ENCODE measurements at regions not wholly inside any gene's neighbourhood (a gene's known extent, or its start where the extent isn't known, plus 50 kb on each side); places are given as distances from the start of the nearest gene placed in this dataset.

GRCh38 chr12:24027352-24027751, 77.9 kb upstream of the SOX5 start:
- intact Hi-C loops (cut with micrococcal nuclease; ENCODE audit: unreplicated experiment) = loop anchor here (10.0 kb wide), 1 partner anchor 823 kb away; no protein-coding TSS in a partner anchor
- 96% methylated on average over 3 of the region's 3 CpGs for WGBS (ENCODE audit: low lambda C conversion rate)
- no peak for FAIRE-seq
- Histone ChIP-seq H3K9ac (ENCODE audit: insufficient read depth, low read depth, low read length) (no peak overlapping the region), H2AFZ (ENCODE audit: low read length) (no peak overlapping the region), H3K27me3 (ENCODE audit: control insufficient read depth in 1 of 2, insufficient read depth in 2 of 2, low read length in 2 of 2) (no peaks in the 10 kb centered on the region; a peak in 1 of 5 replicates), H3K27ac (ENCODE audit: extremely low read length, insufficient read depth, low read length) (no peak overlapping the region), H4K20me1 (ENCODE audit: insufficient read depth, low read length) (no peaks in the 10 kb centered on the region), H3K9me3 (ENCODE audit: low read length) (no peaks in the 10 kb centered on the region), H3K4me1 (ENCODE audit: insufficient read depth, low read length) (peaks cover 77% of the 10 kb centered on the region), H3K79me2 (ENCODE audit: insufficient read depth, low read length) (peaks cover 88% of the 10 kb centered on the region), H3K4me3 (replicated peaks in 1 of 3; ENCODE audit: insufficient read depth in 1 of 3, low read depth in 2 of 3, low read length in 3 of 3) (no peak overlapping the region), H3K36me3 (replicated peaks in 1 of 2; ENCODE audit: control insufficient read depth in 1 of 2, insufficient read depth in 2 of 2, low read length in 2 of 2) (no peaks in the 10 kb centered on the region), H3K4me2 (ENCODE audit: low read depth, low read length) (no peak overlapping the region)
- ATAC-seq = peak; percentile 81
- TF ChIP-seq ZNF644 (CRISPR knock-in tag; IDR thresholded peaks at IDR 0.05; ENCODE audit: low read depth) = peak; percentile 47; the same call in 1 of the 2 replicates
- TF ChIP-seq, protein P1, sequence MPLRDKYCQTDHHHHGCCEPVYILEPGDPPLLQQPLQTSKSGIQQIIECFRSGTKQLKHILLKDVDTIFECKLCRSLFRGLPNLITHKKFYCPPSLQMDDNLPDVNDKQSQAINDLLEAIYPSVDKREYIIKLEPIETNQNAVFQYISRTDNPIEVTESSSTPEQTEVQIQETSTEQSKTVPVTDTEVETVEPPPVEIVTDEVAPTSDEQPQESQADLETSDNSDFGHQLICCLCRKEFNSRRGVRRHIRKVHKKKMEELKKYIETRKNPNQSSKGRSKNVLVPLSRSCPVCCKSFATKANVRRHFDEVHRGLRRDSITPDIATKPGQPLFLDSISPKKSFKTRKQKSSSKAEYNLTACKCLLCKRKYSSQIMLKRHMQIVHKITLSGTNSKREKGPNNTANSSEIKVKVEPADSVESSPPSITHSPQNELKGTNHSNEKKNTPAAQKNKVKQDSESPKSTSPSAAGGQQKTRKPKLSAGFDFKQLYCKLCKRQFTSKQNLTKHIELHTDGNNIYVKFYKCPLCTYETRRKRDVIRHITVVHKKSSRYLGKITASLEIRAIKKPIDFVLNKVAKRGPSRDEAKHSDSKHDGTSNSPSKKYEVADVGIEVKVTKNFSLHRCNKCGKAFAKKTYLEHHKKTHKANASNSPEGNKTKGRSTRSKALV (CRISPR knock-in tag; IDR thresholded peaks at IDR 0.05) = no peak
- no TSS peak for BruUV-seq (replicated peaks)
- in situ Hi-C loops (cut with HindIII; ENCODE audit: extremely low pct_ligation_motif_present, low pct_unique_long_range_greater_than_20kb) = no loop called here
- ChIA-PET POLR2A (no interaction called here), CTCF (ENCODE audit: low intra/inter-chr PET ratio, low total read pairs) (no interaction called here)
- no peak for DNase-seq (ENCODE audit: low spot score)

- under 1% methylated on average over 3 of the region's 3 CpGs for WGBS (ENCODE audit: low lambda C conversion rate)
- no TSS peak for BruUV-seq (replicated peaks)
- peak; percentile 87 for ATAC-seq
- FAIRE-seq = peak; percentile 51
- H2AFZ ChIP-seq (ENCODE audit: low read length) = no peak overlapping the region
- H3K27me3 ChIP-seq (ENCODE audit: control insufficient read depth in 1 of 2, insufficient read depth in 2 of 2, low read length in 2 of 2) = no peaks in the 10 kb centered on the region; a peak in 1 of 5 replicates
- H3K36me3 ChIP-seq (replicated peaks in 1 of 2; ENCODE audit: control insufficient read depth in 1 of 2, insufficient read depth in 2 of 2, low read length in 2 of 2) = no peaks in the 10 kb centered on the region; a peak in 1 of 5 replicates
- in situ Hi-C loops (cut with HindIII; ENCODE audit: extremely low pct_ligation_motif_present, low pct_unique_long_range_greater_than_20kb) = no loop called here
- peaks cover 83% of the 10 kb centered on the region for H3K79me2 ChIP-seq (ENCODE audit: insufficient read depth, low read length)
- intact Hi-C loops (cut with micrococcal nuclease; ENCODE audit: unreplicated experiment) = loop anchor here (1.0 to 10.0 kb wide), 4 partner anchors 14 to 820 kb away; no protein-coding TSS in a partner anchor
- H3K4me3 ChIP-seq (replicated peaks in 1 of 3; ENCODE audit: insufficient read depth in 1 of 3, low read depth in 2 of 3, low read length in 3 of 3) = peak overlapping the region in 2 of 3 experiments; percentile 50 to 53; a peak in 2 of 6 replicates
- H3K9me3 ChIP-seq (ENCODE audit: low read length) = no peaks in the 10 kb centered on the region
- H4K20me1 ChIP-seq (ENCODE audit: insufficient read depth, low read length) = no peaks in the 10 kb centered on the region
- DNase-seq (ENCODE audit: low spot score) = peak; percentile 84
- peak overlapping the region; percentile 49 for H3K9ac ChIP-seq (ENCODE audit: insufficient read depth, low read depth, low read length)
- ChIA-PET CTCF (ENCODE audit: low intra/inter-chr PET ratio, low total read pairs) (interaction anchor here (1.4 kb wide), 1 partner anchor 84 kb away, joined by 4 read pairs; no protein-coding TSS in a partner anchor), POLR2A (interaction anchor here (1.4 kb wide), 1 partner anchor 9 kb away, joined by 5 read pairs; no protein-coding TSS in a partner anchor)
- H3K4me1 ChIP-seq (ENCODE audit: insufficient read depth, low read length) = peaks cover 71% of the 10 kb centered on the region
- H3K27ac ChIP-seq (ENCODE audit: extremely low read length, insufficient read depth, low read length) = peak overlapping the region; percentile 72
- peak overlapping the region; percentile 68 for H3K4me2 ChIP-seq (ENCODE audit: low read depth, low read length)
- TF ChIP-seq SP5 (CRISPR knock-in tag; IDR thresholded peaks at IDR 0.05; ENCODE audit: borderline replicate concordance, low read depth) = 0 out of 2 replicates have a peak, but pooled peaks have one; percentile 20
- TF ChIP-seq ZNF34 (CRISPR knock-in tag; IDR thresholded peaks at IDR 0.05; ENCODE audit: borderline replicate concordance) = no peak
- peak in 1 of 2 experiments; percentile 74; a peak in 2 of 4 replicates for TF ChIP-seq EP300 (IDR thresholded peaks at IDR 0.05; ENCODE audit: low read depth in 2 of 2, low read length in 2 of 2)
- TF ChIP-seq EP300 (CRISPR knock-in tag; IDR thresholded peaks at IDR 0.05; ENCODE audit: borderline replicate concordance) = no peak
- no peak for TF ChIP-seq MTA3 (CRISPR knock-in tag; IDR thresholded peaks at IDR 0.05)
- TF ChIP-seq, protein P2, sequence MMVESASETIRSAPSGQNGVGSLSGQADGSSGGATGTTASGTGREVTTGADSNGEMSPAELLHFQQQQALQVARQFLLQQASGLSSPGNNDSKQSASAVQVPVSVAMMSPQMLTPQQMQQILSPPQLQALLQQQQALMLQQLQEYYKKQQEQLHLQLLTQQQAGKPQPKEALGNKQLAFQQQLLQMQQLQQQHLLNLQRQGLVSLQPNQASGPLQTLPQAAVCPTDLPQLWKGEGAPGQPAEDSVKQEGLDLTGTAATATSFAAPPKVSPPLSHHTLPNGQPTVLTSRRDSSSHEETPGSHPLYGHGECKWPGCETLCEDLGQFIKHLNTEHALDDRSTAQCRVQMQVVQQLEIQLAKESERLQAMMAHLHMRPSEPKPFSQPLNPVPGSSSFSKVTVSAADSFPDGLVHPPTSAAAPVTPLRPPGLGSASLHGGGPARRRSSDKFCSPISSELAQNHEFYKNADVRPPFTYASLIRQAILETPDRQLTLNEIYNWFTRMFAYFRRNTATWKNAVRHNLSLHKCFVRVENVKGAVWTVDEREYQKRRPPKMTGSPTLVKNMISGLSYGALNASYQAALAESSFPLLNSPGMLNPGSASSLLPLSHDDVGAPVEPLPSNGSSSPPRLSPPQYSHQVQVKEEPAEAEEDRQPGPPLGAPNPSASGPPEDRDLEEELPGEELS (CRISPR knock-in tag; IDR thresholded peaks at IDR 0.05) = peak; percentile 84
- no peak for TF ChIP-seq ZNF580 (CRISPR knock-in tag; IDR thresholded peaks at IDR 0.05; ENCODE audit: borderline replicate concordance, low read depth)
- no peak for TF ChIP-seq ZFX (CRISPR knock-in tag; IDR thresholded peaks at IDR 0.05; ENCODE audit: low read depth)
- TF ChIP-seq GABPB1 (CRISPR knock-in tag; IDR thresholded peaks at IDR 0.05) = no peak
Measured at GRCh38 chr12:24025153-24025798, 75.8 kb upstream of the SOX5 start.

All from HepG2 (cell line).